ENCODE measurements at regions not wholly inside any gene's neighbourhood (a gene's known extent, or its start where the extent isn't known, plus 50 kb on each side); places are given as distances from the start of the nearest gene placed in this dataset.
A peak's percentile ranks its signal among the peaks of the same experiment; 100 is the strongest.

DNA sequence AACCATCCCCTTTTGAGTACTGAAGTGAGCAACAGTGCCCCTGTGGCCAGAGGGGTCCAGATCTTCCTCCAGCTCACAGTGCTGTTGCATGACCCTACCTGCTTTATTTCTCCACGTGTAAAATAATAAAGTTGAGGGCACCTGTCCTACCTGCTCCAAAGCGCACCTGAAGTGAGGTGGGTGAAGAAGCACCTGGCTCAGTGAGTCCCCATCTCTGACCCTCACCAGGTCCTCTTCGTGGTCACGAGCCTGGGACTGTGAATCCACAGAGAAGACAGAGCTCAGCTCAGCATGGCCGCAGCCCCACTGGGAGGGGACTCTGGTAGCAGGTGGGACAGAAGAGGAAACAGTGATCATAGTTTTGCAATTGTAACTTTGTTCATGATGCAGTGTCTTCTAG is 976.7 kb upstream of the TMEM132C start:
- TF ChIP-seq CTCF (IDR thresholded peaks at IDR 0.05; ENCODE audit: insufficient read depth, low read length, poor library complexity, severe bottlenecking) (no peak), EZH2phosphoT487 (conservative IDR thresholded peaks at IDR 0.05; ENCODE audit: low read length) (no peak)
- Histone ChIP-seq H3F3A (ENCODE audit: insufficient read depth) (no peaks in the 10 kb centered on the region), H3K36me3 (ENCODE audit: low read length) (no peaks in the 10 kb centered on the region), H3K4me2 (ENCODE audit: low read depth, low read length, poor library complexity, severe bottlenecking) (no peak overlapping the region), H3K4me3 (ENCODE audit: insufficient read depth, low read length, poor library complexity, severe bottlenecking) (no peak overlapping the region), H3K9me3 (ENCODE audit: insufficient read depth, low read length) (no peaks in the 10 kb centered on the region), H3K27ac (ENCODE audit: low read depth, low read length) (no peak overlapping the region), H3K27me3 (ENCODE audit: low read length) (no peaks in the 10 kb centered on the region), H3K9me2 (replicated peaks; ENCODE audit: insufficient read depth, low read length) (no peaks in the 10 kb centered on the region), H3K79me2 (ENCODE audit: insufficient read depth, low read length) (no peaks in the 10 kb centered on the region), H4K20me1 (ENCODE audit: low read depth, low read length) (no peaks in the 10 kb centered on the region), H3K9ac (ENCODE audit: low read length) (no peak overlapping the region), H2AFZ (ENCODE audit: low read depth, low read length, severe bottlenecking) (no peak overlapping the region)

DNA sequence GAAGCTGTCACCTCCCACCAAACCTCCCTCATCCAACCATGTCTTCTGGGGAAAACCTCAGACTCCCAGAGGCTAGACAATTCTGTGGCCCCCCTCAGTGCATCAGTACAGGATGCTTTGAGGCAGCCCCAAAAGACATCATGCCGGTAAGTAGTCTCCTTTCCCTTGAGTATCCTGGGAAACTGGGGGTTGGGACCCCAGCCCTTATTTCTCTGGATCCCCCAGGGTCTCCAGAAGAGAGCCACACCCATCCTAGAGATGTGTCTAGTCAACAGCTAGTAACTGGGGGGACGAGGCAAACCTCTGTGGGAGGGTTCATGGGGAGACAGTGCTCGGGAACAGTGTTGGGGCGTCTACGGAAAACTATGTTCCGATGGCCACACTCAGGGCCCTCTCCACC is 974.2 kb upstream of the TMEM132C start:
- H3K4me2 ChIP-seq (ENCODE audit: low read depth, low read length, poor library complexity, severe bottlenecking), result no peak overlapping the region
- no peaks in the 10 kb centered on the region for H3K9me3 ChIP-seq (ENCODE audit: insufficient read depth, low read length)
- no peaks in the 10 kb centered on the region for H4K20me1 ChIP-seq (ENCODE audit: low read depth, low read length)
- no peak overlapping the region for H2AFZ ChIP-seq (ENCODE audit: low read depth, low read length, severe bottlenecking)
- no peak overlapping the region for H3K9ac ChIP-seq (ENCODE audit: low read length)
- H3K79me2 ChIP-seq (ENCODE audit: insufficient read depth, low read length), result no peaks in the 10 kb centered on the region
- no peaks in the 10 kb centered on the region for H3F3A ChIP-seq (ENCODE audit: insufficient read depth)
- H3K36me3 ChIP-seq (ENCODE audit: low read length), result no peaks in the 10 kb centered on the region
- H3K4me3 ChIP-seq (ENCODE audit: insufficient read depth, low read length, poor library complexity, severe bottlenecking), result no peak overlapping the region
- H3K9me2 ChIP-seq (replicated peaks; ENCODE audit: insufficient read depth, low read length), result no peaks in the 10 kb centered on the region
- H3K27me3 ChIP-seq (ENCODE audit: low read length), result no peaks in the 10 kb centered on the region
- TF ChIP-seq CTCF (IDR thresholded peaks at IDR 0.05; ENCODE audit: insufficient read depth, low read length, poor library complexity, severe bottlenecking), result no peak
- no peak for TF ChIP-seq EZH2phosphoT487 (conservative IDR thresholded peaks at IDR 0.05; ENCODE audit: low read length)
- H3K27ac ChIP-seq (ENCODE audit: low read depth, low read length), result no peak overlapping the region

DNA sequence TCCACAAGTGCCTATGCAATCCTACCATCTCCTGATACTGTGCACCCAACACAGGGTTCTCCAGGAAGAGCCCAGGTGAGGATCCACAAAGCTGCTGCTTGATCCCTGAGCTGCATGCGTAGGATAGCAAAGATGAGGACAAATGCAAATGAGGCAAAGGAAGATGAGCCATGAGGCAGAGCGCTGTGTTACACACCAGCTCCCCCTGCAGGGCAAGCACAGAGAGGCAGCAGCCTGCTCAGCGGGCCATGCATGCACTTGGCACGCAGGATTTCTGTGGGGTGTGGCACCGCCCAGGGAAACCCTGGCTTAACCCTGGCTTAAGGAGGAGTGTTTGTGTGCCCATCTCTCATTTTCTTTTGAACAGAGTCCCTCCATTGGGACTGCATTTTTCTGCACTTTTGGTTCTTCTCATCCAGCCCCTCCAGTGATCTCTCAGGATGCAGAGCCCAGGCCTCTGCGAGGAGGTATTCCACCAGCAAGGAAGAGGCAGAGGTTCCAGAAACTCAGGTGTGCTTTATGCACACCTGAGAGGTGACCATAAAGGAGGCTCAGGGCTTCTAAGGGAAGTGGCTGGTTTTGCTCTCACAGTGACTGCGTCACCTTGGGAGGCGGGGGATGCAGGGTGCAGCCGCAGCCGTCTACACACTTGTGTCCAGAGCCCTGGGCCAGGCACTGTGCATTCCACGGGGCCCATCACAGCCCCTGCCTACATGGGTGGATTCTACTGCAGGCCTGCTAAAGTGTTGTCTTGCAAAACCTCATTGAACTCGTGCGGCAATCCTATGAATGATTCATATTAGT is 973.3 kb upstream of the TMEM132C start:
- H3K36me3 ChIP-seq (ENCODE audit: low read length), result no peaks in the 10 kb centered on the region
- no peaks in the 10 kb centered on the region for H3K79me2 ChIP-seq (ENCODE audit: insufficient read depth, low read length)
- H2AFZ ChIP-seq (ENCODE audit: low read depth, low read length, severe bottlenecking), result no peak overlapping the region
- H3K27me3 ChIP-seq (ENCODE audit: low read length), result no peaks in the 10 kb centered on the region
- no peak overlapping the region for H3K4me3 ChIP-seq (ENCODE audit: insufficient read depth, low read length, poor library complexity, severe bottlenecking)
- H3K27ac ChIP-seq (ENCODE audit: low read depth, low read length), result no peak overlapping the region
- TF ChIP-seq EZH2phosphoT487 (conservative IDR thresholded peaks at IDR 0.05; ENCODE audit: low read length) (no peak), CTCF (IDR thresholded peaks at IDR 0.05; ENCODE audit: insufficient read depth, low read length, poor library complexity, severe bottlenecking) (peak; percentile 21)
- H4K20me1 ChIP-seq (ENCODE audit: low read depth, low read length), result no peaks in the 10 kb centered on the region
- no peaks in the 10 kb centered on the region for H3K9me2 ChIP-seq (replicated peaks; ENCODE audit: insufficient read depth, low read length)
- H3F3A ChIP-seq (ENCODE audit: insufficient read depth), result no peaks in the 10 kb centered on the region
- no peak overlapping the region for H3K9ac ChIP-seq (ENCODE audit: low read length)
- H3K4me2 ChIP-seq (ENCODE audit: low read depth, low read length, poor library complexity, severe bottlenecking), result no peak overlapping the region
- no peaks in the 10 kb centered on the region for H3K9me3 ChIP-seq (ENCODE audit: insufficient read depth, low read length)
